Cardiac fibroblast (primary cell): ENCODE measurements at regions not wholly inside any gene's neighbourhood (a gene's known extent, or its start where the extent isn't known, plus 50 kb on each side); places are given as distances from the start of the nearest gene placed in this dataset.

ENCODE experiments used
- DNase-seq, 2 donors: peaks; one replicate each; pipeline versions ENCODE4 v3.0.0 to v3.0.0-alpha.2; 2010; ENCODE audit warnings: low read depth in 2 of 2
- H3K4me3 ChIP-seq, 2 donors: replicated peaks in 1 of 2; 1 replicate in 1 of 2; 2 replicates in 1 of 2; pipeline ENCODE4 v1.5.1; 2011; ENCODE audit warnings: low read depth in 2 of 2, low read length in 2 of 2, mild to moderate bottlenecking in 2 of 2, moderate library complexity in 1 of 2
- TF ChIP-seq, protein P1 (sequence below): IDR thresholded peaks from one replicate; pipeline ENCODE4 v1.5.1; 2011; ENCODE audit warnings: low read depth, mild to moderate bottlenecking, low read length, inconsistent platforms

DNA sequence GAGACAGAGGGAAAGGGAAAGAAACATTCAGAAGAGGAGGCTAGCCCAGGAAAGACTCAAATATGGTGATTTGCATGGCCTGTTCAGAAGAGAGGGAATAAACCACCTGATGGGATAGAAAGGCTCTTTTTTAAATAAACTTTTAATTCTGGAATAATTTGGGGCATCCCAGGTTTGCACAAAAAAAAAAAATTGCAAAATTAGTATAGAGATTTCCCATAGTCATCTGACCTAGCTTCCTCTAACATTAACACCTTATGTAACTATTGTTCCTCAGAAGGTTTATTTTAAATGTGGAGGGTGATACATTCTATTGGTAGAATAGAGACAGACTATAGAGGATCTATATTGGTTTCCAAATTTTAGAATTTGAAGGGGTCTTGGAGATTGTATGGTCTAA, 330.4 kb upstream of the SLC14A2 start:
- no peak for DNase-seq
- H3K4me3 ChIP-seq: no peak overlapping the region
- TF ChIP-seq, protein P1, sequence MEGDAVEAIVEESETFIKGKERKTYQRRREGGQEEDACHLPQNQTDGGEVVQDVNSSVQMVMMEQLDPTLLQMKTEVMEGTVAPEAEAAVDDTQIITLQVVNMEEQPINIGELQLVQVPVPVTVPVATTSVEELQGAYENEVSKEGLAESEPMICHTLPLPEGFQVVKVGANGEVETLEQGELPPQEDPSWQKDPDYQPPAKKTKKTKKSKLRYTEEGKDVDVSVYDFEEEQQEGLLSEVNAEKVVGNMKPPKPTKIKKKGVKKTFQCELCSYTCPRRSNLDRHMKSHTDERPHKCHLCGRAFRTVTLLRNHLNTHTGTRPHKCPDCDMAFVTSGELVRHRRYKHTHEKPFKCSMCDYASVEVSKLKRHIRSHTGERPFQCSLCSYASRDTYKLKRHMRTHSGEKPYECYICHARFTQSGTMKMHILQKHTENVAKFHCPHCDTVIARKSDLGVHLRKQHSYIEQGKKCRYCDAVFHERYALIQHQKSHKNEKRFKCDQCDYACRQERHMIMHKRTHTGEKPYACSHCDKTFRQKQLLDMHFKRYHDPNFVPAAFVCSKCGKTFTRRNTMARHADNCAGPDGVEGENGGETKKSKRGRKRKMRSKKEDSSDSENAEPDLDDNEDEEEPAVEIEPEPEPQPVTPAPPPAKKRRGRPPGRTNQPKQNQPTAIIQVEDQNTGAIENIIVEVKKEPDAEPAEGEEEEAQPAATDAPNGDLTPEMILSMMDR: no peak

GRCh38 chr18:45285251-45285650, 330.0 kb upstream of the SLC14A2 start:
- TF ChIP-seq, protein P1: no peak
- DNase-seq: no peak
- H3K4me3 ChIP-seq: no peak overlapping the region

GRCh38 chr18:45286431-45286830, 328.8 kb upstream of the SLC14A2 start:
- H3K4me3 ChIP-seq: no peak overlapping the region
- no peak for DNase-seq
- TF ChIP-seq, protein P1: no peak

GRCh38 chr18:45287531-45287930, 327.7 kb upstream of the SLC14A2 start:
- no peak overlapping the region for H3K4me3 ChIP-seq
- no peak for DNase-seq
- TF ChIP-seq, protein P1: no peak

DNA sequence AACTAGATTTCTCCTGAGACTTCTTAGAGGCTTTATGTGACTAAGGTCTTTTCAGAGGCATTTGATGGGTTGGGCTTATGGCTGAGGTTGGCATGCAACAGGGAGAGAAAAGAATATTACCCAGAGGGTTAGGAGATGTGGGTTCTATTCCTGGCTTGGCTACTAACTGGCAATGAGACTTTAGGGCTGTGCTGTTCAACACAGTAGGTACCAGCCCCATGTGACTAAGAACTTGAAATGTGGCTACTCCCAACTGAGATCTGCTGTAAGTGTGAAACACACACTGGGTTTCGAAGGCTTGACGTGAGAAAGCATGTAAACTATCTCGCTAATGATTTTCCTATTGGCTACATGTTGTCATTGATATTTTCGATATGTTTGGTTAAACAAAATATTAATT, 324.9 kb upstream of the SLC14A2 start:
- no peak overlapping the region for H3K4me3 ChIP-seq
- TF ChIP-seq, protein P1: no peak
- no peak for DNase-seq

- peak; percentile 8 to 37 for DNase-seq
- H3K4me3 ChIP-seq: no peak overlapping the region
- TF ChIP-seq, protein P1: no peak
These were observed 323.4 kb upstream of the SLC14A2 start for GRCh38 chr18:45291621-45292615.
